GM08714 (cell line): ENCODE measurements at regions not wholly inside any gene's neighbourhood (a gene's known extent, or its start where the extent isn't known, plus 50 kb on each side); places are given as distances from the start of the nearest gene placed in this dataset.

Source experiments
- H3K4me3 ChIP-seq: fragments of 200-500 bp; sonication (Bioruptor generic); 2 replicates; pipeline ENCODE4 v1.5.1; 2014; ENCODE audit warnings: mild to moderate bottlenecking, low read length, inconsistent platforms
- ZNF274 ChIP-seq: IDR thresholded peaks from 2 replicates; pipeline ENCODE4 v1.6.1; 2012; ENCODE audit warnings: mild to moderate bottlenecking, low read depth, low read length

- no peak for TF ChIP-seq ZNF274
- H3K4me3 ChIP-seq, result no peak overlapping the region
Observed at GRCh38 chr14:98022541-98023520, 1225.6 kb downstream of the VRK1 start.

- no peak for TF ChIP-seq ZNF274
- H3K4me3 ChIP-seq, result no peak overlapping the region
Observed at GRCh38 chr14:98028162-98028561, 1231.0 kb downstream of the VRK1 start.

DNA sequence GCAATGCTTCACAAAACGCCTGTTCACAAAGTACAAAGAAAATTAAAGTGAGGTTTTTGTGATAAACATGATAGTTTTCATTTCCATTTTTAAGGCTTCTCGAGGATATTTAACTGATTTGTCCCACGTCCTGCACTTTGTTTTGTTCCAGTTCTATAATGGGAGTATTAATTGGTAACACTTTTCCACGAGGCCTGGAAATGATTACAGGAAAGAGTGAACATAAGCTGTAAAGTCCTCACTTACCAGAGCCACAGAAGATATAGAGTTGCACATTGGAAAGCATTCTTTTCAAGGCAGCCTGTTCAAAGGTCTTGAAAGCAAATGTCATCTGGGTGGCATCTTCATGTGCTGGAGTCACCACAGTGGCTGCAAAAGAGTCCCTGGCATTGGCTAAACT, 1236.6 kb downstream of the BCL11B start:
- no peak for TF ChIP-seq ZNF274
- no peak overlapping the region for H3K4me3 ChIP-seq

GRCh38 chr14:98037831-98038230, 1234.2 kb downstream of the BCL11B start:
- no peak overlapping the region for H3K4me3 ChIP-seq
- no peak for TF ChIP-seq ZNF274

- no peak for TF ChIP-seq ZNF274
- H3K4me3 ChIP-seq, result no peak overlapping the region
Observed at GRCh38 chr14:98056946-98057345, 1215.1 kb downstream of the BCL11B start.

DNA sequence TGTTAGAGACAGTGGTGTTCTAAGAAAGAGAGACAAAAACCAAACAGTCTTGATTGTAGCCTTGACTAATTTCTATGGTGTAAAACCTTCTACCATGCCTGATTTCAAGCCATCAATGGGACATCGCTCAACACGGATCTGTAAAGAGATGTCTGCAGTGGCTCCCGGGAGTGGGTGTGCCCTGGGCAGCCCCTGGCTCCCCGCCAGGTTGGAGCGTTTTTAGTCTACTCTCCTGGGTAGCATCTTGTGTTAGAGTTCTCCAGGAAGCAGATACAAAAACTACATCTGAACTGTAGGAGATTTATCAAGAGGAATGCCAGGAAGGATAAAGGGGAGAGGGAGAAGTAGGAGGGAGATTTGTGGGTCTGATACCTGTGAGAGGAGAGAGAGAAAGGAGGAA, 1212.9 kb downstream of the BCL11B start:
- H3K4me3 ChIP-seq, result no peak overlapping the region

DNA sequence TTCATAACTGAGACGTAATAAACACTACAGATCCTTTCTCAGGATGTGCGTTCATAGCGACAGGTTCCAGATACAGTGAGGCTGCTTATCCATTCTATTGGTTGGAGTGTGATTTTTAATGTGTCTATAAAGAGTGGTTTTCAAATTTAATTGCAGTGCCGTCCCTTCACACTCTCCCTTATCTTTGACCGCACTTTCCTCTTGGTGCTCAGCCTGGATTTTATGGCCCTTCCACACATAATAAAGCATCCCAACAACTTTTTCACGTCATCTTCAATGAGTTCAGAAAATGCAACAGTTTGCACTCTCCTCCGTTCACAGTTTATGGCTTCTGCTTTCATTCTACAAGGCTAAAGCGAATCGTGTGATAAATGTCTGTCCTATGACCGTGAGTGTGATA, 1209.9 kb downstream of the BCL11B start:
- no peak for TF ChIP-seq ZNF274

More for the DNA sequence above, 1212.9 kb downstream of the BCL11B start:
- no peak for TF ChIP-seq ZNF274

DNA sequence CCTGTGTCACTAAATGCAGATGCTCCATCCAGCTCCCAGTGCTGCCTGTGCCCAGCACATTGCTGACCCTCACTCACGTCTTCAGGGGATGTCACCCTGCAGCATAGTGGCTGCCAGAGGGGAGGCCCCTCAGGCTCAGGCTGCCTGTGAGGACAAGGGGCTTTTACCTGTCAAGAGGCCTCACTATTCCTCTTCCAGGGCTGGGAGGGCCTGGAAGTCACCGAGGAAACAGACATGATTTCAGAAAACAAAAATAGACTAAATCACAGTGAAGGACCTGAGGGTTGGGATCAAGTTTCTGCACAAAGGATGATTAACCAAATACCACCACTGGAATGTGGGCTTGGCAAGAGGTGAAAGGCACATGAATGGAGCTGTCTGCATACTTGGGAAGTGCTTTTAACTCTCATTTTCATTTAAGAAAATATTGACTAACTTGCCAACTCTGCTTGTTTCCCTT, 1202.3 kb downstream of the BCL11B start:
- no peak for TF ChIP-seq ZNF274
- no peak overlapping the region for H3K4me3 ChIP-seq

More for the DNA sequence above, 1209.9 kb downstream of the BCL11B start:
- H3K4me3 ChIP-seq, result no peak overlapping the region

DNA sequence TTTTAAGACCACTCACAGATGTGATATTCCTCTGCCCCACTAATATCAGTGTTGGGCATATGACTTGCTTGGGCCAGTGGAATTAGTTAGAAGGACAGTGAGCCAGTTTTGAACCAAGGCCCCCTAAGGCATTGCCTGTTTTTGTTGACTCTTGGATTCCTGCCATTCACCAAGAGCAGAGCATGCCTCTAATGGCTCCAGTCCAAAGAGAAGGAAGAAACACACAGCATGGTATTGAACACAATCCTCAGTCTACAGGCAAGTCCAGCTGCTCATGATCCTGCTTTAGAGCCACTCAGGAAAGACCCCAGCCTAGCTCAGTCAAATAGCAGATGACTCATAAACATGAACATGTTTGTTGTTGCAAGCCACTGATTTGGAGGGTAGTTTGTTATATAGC, 1201.5 kb downstream of the BCL11B start:
- TF ChIP-seq ZNF274, result no peak
- no peak overlapping the region for H3K4me3 ChIP-seq

DNA sequence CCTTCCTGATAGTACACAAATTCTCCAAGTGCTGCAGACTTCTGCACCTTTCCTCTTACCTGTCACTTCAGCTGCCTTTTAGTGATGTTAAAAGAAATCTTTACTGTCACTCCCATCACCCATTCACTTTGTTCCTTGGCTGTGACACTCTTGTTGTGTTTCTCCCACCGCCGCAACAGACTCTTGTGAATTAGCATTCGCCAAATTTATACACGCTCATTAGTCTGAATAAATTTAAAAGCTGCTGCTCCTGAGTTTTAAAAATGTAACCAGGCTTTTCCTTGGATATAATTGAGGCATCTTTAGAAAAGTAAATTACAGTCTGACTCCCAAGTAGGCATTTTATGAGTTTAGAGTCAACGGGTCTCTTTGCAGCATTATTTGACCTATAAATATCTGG, 1197.9 kb downstream of the BCL11B start:
- no peak for TF ChIP-seq ZNF274
- H3K4me3 ChIP-seq, result no peak overlapping the region

DNA sequence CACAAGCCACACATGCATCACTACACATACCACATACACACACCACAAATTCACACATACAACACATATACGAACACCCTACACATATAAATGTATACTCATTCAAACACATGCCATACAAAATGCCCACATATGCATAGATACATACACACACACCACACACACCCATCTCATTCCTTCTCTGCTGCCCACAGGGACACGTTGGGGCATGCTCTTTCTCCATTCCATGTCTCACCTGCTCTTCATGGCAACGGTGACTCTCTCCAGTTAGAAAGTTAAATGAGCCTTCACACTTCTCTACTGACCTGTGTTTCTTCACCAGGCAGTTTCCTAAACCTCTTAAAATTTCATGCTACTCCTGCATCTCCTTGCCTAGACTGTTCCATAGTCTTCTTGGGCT, 1194.8 kb downstream of the BCL11B start:
- no peak for TF ChIP-seq ZNF274
- no peak overlapping the region for H3K4me3 ChIP-seq

DNA sequence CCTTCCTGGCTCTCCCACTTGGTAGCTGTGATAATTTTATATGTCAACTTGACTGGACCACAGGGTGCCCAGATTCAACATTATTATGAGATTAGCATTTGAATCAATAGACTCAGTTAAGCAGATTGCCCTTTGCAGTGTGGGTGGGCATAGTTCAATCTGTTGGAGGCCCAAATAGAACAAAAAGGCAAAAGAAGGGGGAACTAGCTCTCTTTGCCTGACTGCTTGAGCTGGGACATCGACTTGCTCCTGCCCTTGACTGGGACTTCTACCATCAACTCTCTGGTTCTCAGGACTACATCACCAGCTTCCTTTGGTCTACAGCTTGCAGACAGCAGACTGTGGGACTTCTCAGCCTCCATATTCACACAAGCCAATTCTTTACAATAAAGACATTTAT, 1189.2 kb downstream of the BCL11B start:
- no peak for TF ChIP-seq ZNF274
- no peak overlapping the region for H3K4me3 ChIP-seq

- no peak for TF ChIP-seq ZNF274
Observed at GRCh38 chr14:98085751-98086150, 1186.2 kb downstream of the BCL11B start.

GRCh38 chr14:98093111-98093510, 1178.9 kb downstream of the BCL11B start:
- no peak for TF ChIP-seq ZNF274
- H3K4me3 ChIP-seq, result no peak overlapping the region

More at GRCh38 chr14:98085751-98086150, 1186.2 kb downstream of the BCL11B start:
- H3K4me3 ChIP-seq, result no peak overlapping the region

DNA sequence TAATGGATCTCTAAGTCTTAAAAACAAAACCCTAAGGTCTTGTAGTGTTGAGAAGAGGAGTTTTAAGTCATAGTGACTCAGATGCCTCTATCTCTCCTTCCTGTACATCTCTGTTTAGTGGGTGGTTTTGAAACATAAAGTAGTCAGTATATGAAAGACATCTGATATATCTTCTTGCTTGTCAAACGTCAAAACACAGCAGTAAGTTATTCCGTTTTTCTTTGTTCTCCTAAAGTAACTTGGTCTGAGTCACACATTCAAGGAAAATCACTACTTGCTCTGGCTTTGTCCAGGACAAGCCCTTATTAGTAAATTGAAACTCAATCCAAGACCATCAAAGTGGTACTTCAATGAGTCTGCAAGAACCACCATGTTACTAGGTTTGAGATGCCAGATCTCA, 1172.5 kb downstream of the BCL11B start:
- TF ChIP-seq ZNF274, result no peak

More for the DNA sequence above, 1172.5 kb downstream of the BCL11B start:
- H3K4me3 ChIP-seq, result no peak overlapping the region
